Left ventricle myocardium inferior (tissue), 1 donor: ENCODE measurements at regions not wholly inside any gene's neighbourhood (a gene's known extent, or its start where the extent isn't known, plus 50 kb on each side); places are given as distances from the start of the nearest gene placed in this dataset.

Experiments used
- DNase-seq: peaks from one replicate; pipeline ENCODE4 v3.0.0-alpha.2; 2020
- H3K27ac ChIP-seq: fragments of 200-600 bp; replicated peaks from 2 replicates; pipeline ENCODE4 v1.8.0; 2021
- H3K27me3 ChIP-seq: fragments of 200-600 bp; 2 replicates; pipeline ENCODE4 v1.8.0; 2021; ENCODE audit warnings: low read depth
- H3K36me3 ChIP-seq: fragments of 200-600 bp; 2 replicates; pipeline ENCODE4 v1.8.0; 2021
- H3K4me1 ChIP-seq: fragments of 200-600 bp; 2 replicates; pipeline ENCODE4 v1.8.0; 2021
- H3K4me3 ChIP-seq: fragments of 200-600 bp; 2 replicates; pipeline ENCODE4 v1.8.0; 2021; ENCODE audit warnings: mild to moderate bottlenecking, moderate library complexity
- H3K9me3 ChIP-seq: fragments of 200-600 bp; replicated peaks from 2 replicates; pipeline ENCODE4 v1.8.0; 2021
- CTCF ChIP-seq: fragments of 200-600 bp; IDR thresholded peaks from 2 replicates; pipeline ENCODE4 v1.8.0; 2021; ENCODE audit warnings: antibody characterized with exemption, mild to moderate bottlenecking, borderline replicate concordance
- intact Hi-C: fragments of 100-400 bp; cut with micrococcal nuclease; formaldehyde crosslinking; loops from one replicate; pipeline ENCODE4 v1.11.0; 2022
- donor health status: DM: no; HTN: yes; CAD: no; lungs with severe emphysema.

GRCh38 chr3:137525471-137525870 is 238.6 kb upstream of the SOX14 start:
- TF ChIP-seq CTCF = no peak
- Histone ChIP-seq H3K4me1 (no peaks in the 10 kb centered on the region), H3K27me3 (no peaks in the 10 kb centered on the region), H3K4me3 (no peak overlapping the region), H3K9me3 (no peaks in the 10 kb centered on the region), H3K27ac (no peak overlapping the region), H3K36me3 (no peaks in the 10 kb centered on the region)
- DNase-seq = no peak
- intact Hi-C loops = no loop called here

- H3K27ac ChIP-seq = no peak overlapping the region
- peaks cover 14% of the 10 kb centered on the region for H3K27me3 ChIP-seq
- H3K36me3 ChIP-seq = no peaks in the 10 kb centered on the region
- intact Hi-C loops = no loop called here
- no peak for TF ChIP-seq CTCF
- no peak for DNase-seq
- no peak overlapping the region for H3K4me3 ChIP-seq
- no peaks in the 10 kb centered on the region for H3K4me1 ChIP-seq
- peaks cover 40% of the 10 kb centered on the region for H3K9me3 ChIP-seq
Measured at GRCh38 chr3:137542049-137542448, 222.1 kb upstream of the SOX14 start.

- H3K36me3 ChIP-seq = no peaks in the 10 kb centered on the region
- no peak overlapping the region for H3K27ac ChIP-seq
- peaks cover 14% of the 10 kb centered on the region for H3K9me3 ChIP-seq
- TF ChIP-seq CTCF = no peak
- H3K4me3 ChIP-seq = no peak overlapping the region
- no peaks in the 10 kb centered on the region for H3K27me3 ChIP-seq
- no peaks in the 10 kb centered on the region for H3K4me1 ChIP-seq
- DNase-seq = no peak
- intact Hi-C loops = no loop called here
Measured at GRCh38 chr3:137554242-137554641, 209.9 kb upstream of the SOX14 start.

- no peak overlapping the region for H3K4me3 ChIP-seq
- DNase-seq = no peak
- no peak overlapping the region for H3K27ac ChIP-seq
- H3K9me3 ChIP-seq = peaks cover 9% of the 10 kb centered on the region
- H3K27me3 ChIP-seq = no peaks in the 10 kb centered on the region
- TF ChIP-seq CTCF = no peak
- no peaks in the 10 kb centered on the region for H3K36me3 ChIP-seq
- intact Hi-C loops = no loop called here
- no peaks in the 10 kb centered on the region for H3K4me1 ChIP-seq
Measured at GRCh38 chr3:137568880-137569279, 195.2 kb upstream of the SOX14 start.

- no peak overlapping the region for H3K4me3 ChIP-seq
- no peak overlapping the region for H3K27ac ChIP-seq
- peaks cover 4% of the 10 kb centered on the region for H3K9me3 ChIP-seq
- no peak for DNase-seq
- no peaks in the 10 kb centered on the region for H3K4me1 ChIP-seq
- H3K36me3 ChIP-seq = no peaks in the 10 kb centered on the region
- no peak for TF ChIP-seq CTCF
- H3K27me3 ChIP-seq = no peaks in the 10 kb centered on the region
- intact Hi-C loops = no loop called here
Measured at GRCh38 chr3:137572931-137573330, 191.2 kb upstream of the SOX14 start.

- TF ChIP-seq CTCF = no peak
- Histone ChIP-seq H3K9me3 (peaks cover 14% of the 10 kb centered on the region), H3K36me3 (no peaks in the 10 kb centered on the region), H3K4me3 (no peak overlapping the region), H3K4me1 (no peaks in the 10 kb centered on the region), H3K27me3 (peaks cover 3% of the 10 kb centered on the region), H3K27ac (no peak overlapping the region)
- intact Hi-C loops = no loop called here
- no peak for DNase-seq
Measured at GRCh38 chr3:137582484-137582883, 181.6 kb upstream of the SOX14 start.
